GM19452 (cell line): ENCODE measurements at regions not wholly inside any gene's neighbourhood (a gene's known extent, or its start where the extent isn't known, plus 50 kb on each side); places are given as distances from the start of the nearest gene placed in this dataset.
A peak's percentile ranks its signal among the peaks of the same experiment; 100 is the strongest.
"Not testable (repeated sequence)": the region's sequence is repeated elsewhere in the genome, so short reads cannot be mapped to it uniquely, and the experiment has no call there.

Experiments
- ATAC-seq: cut with Tn5 transposase; IDR thresholded peaks from one replicate; pipeline ENCODE4 v1.9.1; 2021; ENCODE audit not compliant: unreplicated experiment

- ATAC-seq = no peak
Observed at GRCh38 chr9:21533597-21533996, 51.5 kb upstream of the IFNE start.

GRCh38 chr9:21535396-21535795 is 53.3 kb upstream of the IFNE start:
- no peak for ATAC-seq

- no peak for ATAC-seq
Observed at GRCh38 chr9:21542787-21543186, 60.7 kb upstream of the IFNE start.

- ATAC-seq = no peak
Observed at GRCh38 chr9:21543187-21543586, 61.1 kb upstream of the IFNE start.

- ATAC-seq = not testable (repeated sequence)
Observed at GRCh38 chr9:21543816-21544215, 61.7 kb upstream of the IFNE start.

GRCh38 chr9:21546949-21547348 is 64.8 kb upstream of the IFNE start:
- no peak for ATAC-seq

GRCh38 chr9:21549251-21549765 is 67.2 kb upstream of the IFNE start:
- no peak for ATAC-seq

GRCh38 chr9:21549890-21550289 is 67.8 kb upstream of the IFNE start:
- ATAC-seq = no peak

- ATAC-seq = no peak
Observed at GRCh38 chr9:21550392-21550791, 68.3 kb upstream of the IFNE start.

- no peak for ATAC-seq
Observed at GRCh38 chr9:21551401-21551800, 69.3 kb upstream of the IFNE start.

GRCh38 chr9:21552244-21553170 is 70.4 kb upstream of the IFNE start:
- no peak for ATAC-seq

- ATAC-seq = no peak
Observed at GRCh38 chr9:21553441-21553840, 71.3 kb upstream of the IFNE start.

- ATAC-seq = no peak
Observed at GRCh38 chr9:21554813-21555212, 72.7 kb upstream of the IFNE start.

GRCh38 chr9:21555911-21556310 is 73.8 kb upstream of the IFNE start:
- ATAC-seq = no peak

GRCh38 chr9:21556581-21557427 is 74.7 kb upstream of the IFNE start:
- ATAC-seq = no peak

GRCh38 chr9:21557428-21557768 is 75.3 kb upstream of the IFNE start:
- ATAC-seq = no peak

GRCh38 chr9:21558079-21558478 is 76.0 kb upstream of the IFNE start:
- ATAC-seq = no peak

- ATAC-seq = peak; percentile 35
Observed at GRCh38 chr9:21558615-21559401, 76.7 kb upstream of the IFNE start.

GRCh38 chr9:21559402-21560280 is 77.5 kb upstream of the IFNE start:
- peak; percentile 63 for ATAC-seq

GRCh38 chr9:21560281-21560745 is 78.2 kb upstream of the IFNE start:
- ATAC-seq = no peak
